ENCODE measurements at regions not wholly inside any gene's neighbourhood (a gene's known extent, or its start where the extent isn't known, plus 50 kb on each side); places are given as distances from the start of the nearest gene placed in this dataset.

- intact Hi-C loops (cut with DNase I, micrococcal nuclease): no loop called here
- ATAC-seq: no peak
- POLR2A ChIA-PET: interaction anchor here (0.6 to 0.7 kb wide), 2 partner anchors 38 to 1902 kb away, joined by 3 to 8 read pairs; no protein-coding TSS in a partner anchor
- Mint-ChIP-seq H3K9me3 (ENCODE audit: low read depth) (no peaks in the 10 kb centered on the region), H3K4me3 (no peak overlapping the region), H3K4me1 (no peaks in the 10 kb centered on the region), H3K36me3 (ENCODE audit: low read depth) (no peaks in the 10 kb centered on the region), H3K27ac (no peak overlapping the region), H3K27me3 (peaks cover 11% of the 10 kb centered on the region)
- no peak for DNase-seq
- CTCF ChIA-PET: no interaction called here
These were observed 235.8 kb upstream of the RFC3 start for GRCh38 chr13:33582121-33582520.

- Mint-ChIP-seq H3K27ac (no peak overlapping the region), H3K4me1 (no peaks in the 10 kb centered on the region), H3K36me3 (ENCODE audit: low read depth) (no peaks in the 10 kb centered on the region), H3K4me3 (no peak overlapping the region), H3K27me3 (peaks cover 5% of the 10 kb centered on the region), H3K9me3 (ENCODE audit: low read depth) (no peaks in the 10 kb centered on the region)
- ChIA-PET CTCF (no interaction called here), POLR2A (no interaction called here)
- ATAC-seq (no peak), DNase-seq (no peak)
- intact Hi-C loops (cut with DNase I, micrococcal nuclease): no loop called here
These were observed 234.6 kb upstream of the RFC3 start for GRCh38 chr13:33583398-33583797.

GRCh38 chr13:33590936-33591335, 227.0 kb upstream of the RFC3 start:
- ATAC-seq: no peak
- POLR2A ChIA-PET: no interaction called here
- CTCF ChIA-PET: no interaction called here
- intact Hi-C loops (cut with DNase I, micrococcal nuclease): no loop called here
- Mint-ChIP-seq H3K36me3 (ENCODE audit: low read depth) (no peaks in the 10 kb centered on the region), H3K4me3 (no peak overlapping the region), H3K4me1 (no peaks in the 10 kb centered on the region), H3K27me3 (no peaks in the 10 kb centered on the region), H3K27ac (no peak overlapping the region), H3K9me3 (ENCODE audit: low read depth) (no peaks in the 10 kb centered on the region)
- DNase-seq: no peak

- Mint-ChIP-seq H3K9me3 (ENCODE audit: low read depth) (peaks cover 3% of the 10 kb centered on the region), H3K4me3 (no peak overlapping the region), H3K4me1 (peaks cover 16% of the 10 kb centered on the region), H3K36me3 (ENCODE audit: low read depth) (peaks cover 4% of the 10 kb centered on the region), H3K27me3 (peaks cover 2% of the 10 kb centered on the region), H3K27ac (no peak overlapping the region)
- no peak for ATAC-seq
- no peak for DNase-seq
- intact Hi-C loops (cut with DNase I, micrococcal nuclease): no loop called here
- CTCF ChIA-PET: no interaction called here
- POLR2A ChIA-PET: no interaction called here
These were observed 211.3 kb upstream of the RFC3 start for GRCh38 chr13:33606692-33607091.

- Mint-ChIP-seq H3K4me1 (peaks cover 50% of the 10 kb centered on the region), H3K36me3 (ENCODE audit: low read depth) (peaks cover 4% of the 10 kb centered on the region), H3K27me3 (peaks cover 2% of the 10 kb centered on the region), H3K4me3 (peak overlapping the region; percentile 69), H3K27ac (peak overlapping the region; percentile 98), H3K9me3 (ENCODE audit: low read depth) (no peaks in the 10 kb centered on the region)
- ChIA-PET CTCF (interaction anchor here (0.6 to 1.3 kb wide), 5 partner anchors 19 to 427 kb away, joined by 3 to 5 read pairs (median 3); no protein-coding TSS in a partner anchor), POLR2A (interaction anchor here (0.5 to 1.6 kb wide), 2 partner anchors 69 to 125 kb away, joined by 6 read pairs; no protein-coding TSS in a partner anchor)
- intact Hi-C loops (cut with DNase I, micrococcal nuclease): loop anchor here (1.0 to 5.0 kb wide), 4 partner anchors 113 to 1024 kb away; partner anchors contain the start of genes PDS5B (in 1 of the 2) and RFC3 (in 1 of the 2)
- DNase-seq (peak; percentile 77), ATAC-seq (peak; percentile 54)
These were observed 207.4 kb upstream of the RFC3 start for GRCh38 chr13:33610438-33611120.

- intact Hi-C loops (cut with DNase I, micrococcal nuclease): loop anchor here (2.0 to 5.0 kb wide), 3 partner anchors 206 to 1024 kb away; partner anchors contain the start of genes PDS5B (in 1 of the 2) and RFC3 (in 1 of the 2)
- ChIA-PET CTCF (interaction anchor here (0.6 to 1.3 kb wide), 4 partner anchors 18 to 427 kb away, joined by 3 to 5 read pairs (median 3); no protein-coding TSS in a partner anchor), POLR2A (interaction anchor here (0.5 to 1.6 kb wide), 2 partner anchors 68 to 124 kb away, joined by 6 read pairs; no protein-coding TSS in a partner anchor)
- Mint-ChIP-seq H3K9me3 (ENCODE audit: low read depth) (no peaks in the 10 kb centered on the region), H3K27me3 (peaks cover 2% of the 10 kb centered on the region), H3K4me3 (peak overlapping the region; percentile 69), H3K27ac (peak overlapping the region; percentile 98), H3K36me3 (ENCODE audit: low read depth) (peaks cover 4% of the 10 kb centered on the region), H3K4me1 (peaks cover 50% of the 10 kb centered on the region)
- no peak for ATAC-seq
- no peak for DNase-seq
These were observed 206.7 kb upstream of the RFC3 start for GRCh38 chr13:33611121-33611805.

GRCh38 chr13:33612641-33613638, 205.0 kb upstream of the RFC3 start:
- ChIA-PET POLR2A (interaction anchor here (1.0 to 2.1 kb wide), 2 partner anchors 66 to 70 kb away, joined by 3 to 7 read pairs; no protein-coding TSS in a partner anchor), CTCF (interaction anchor here (0.6 to 1.6 kb wide), 6 partner anchors 11 to 112 kb away, joined by 3 to 4 read pairs (median 3); no protein-coding TSS in a partner anchor)
- peak; percentile 79 for ATAC-seq
- Mint-ChIP-seq H3K9me3 (ENCODE audit: low read depth) (no peaks in the 10 kb centered on the region), H3K27ac (peak overlapping the region; percentile 98), H3K4me3 (peak overlapping the region; percentile 18), H3K36me3 (ENCODE audit: low read depth) (peaks cover 4% of the 10 kb centered on the region), H3K27me3 (peaks cover 2% of the 10 kb centered on the region), H3K4me1 (peaks cover 53% of the 10 kb centered on the region)
- DNase-seq: peak; percentile 61
- intact Hi-C loops (cut with DNase I, micrococcal nuclease): loop anchor here (1.0 to 5.0 kb wide), 11 partner anchors 26 to 466 kb away; partner anchors contain the start of gene RFC3 (in 2 of the 2)

- ATAC-seq (no peak), DNase-seq (no peak)
- Mint-ChIP-seq H3K36me3 (ENCODE audit: low read depth) (no peaks in the 10 kb centered on the region), H3K4me3 (no peak overlapping the region), H3K27me3 (peaks cover 4% of the 10 kb centered on the region), H3K4me1 (peaks cover 50% of the 10 kb centered on the region), H3K9me3 (ENCODE audit: low read depth) (no peaks in the 10 kb centered on the region), H3K27ac (no peak overlapping the region)
- intact Hi-C loops (cut with DNase I, micrococcal nuclease): no loop called here
- POLR2A ChIA-PET: interaction anchor here (0.6 kb wide), 1 partner anchor 85 kb away, joined by 3 read pairs; no protein-coding TSS in a partner anchor
- CTCF ChIA-PET: interaction anchor here (1.1 kb wide), 1 partner anchor 14 kb away, joined by 3 read pairs; no protein-coding TSS in a partner anchor
These were observed 202.5 kb upstream of the RFC3 start for GRCh38 chr13:33615436-33615835.

- DNase-seq: no peak
- Mint-ChIP-seq H3K36me3 (ENCODE audit: low read depth) (no peaks in the 10 kb centered on the region), H3K27ac (no peak overlapping the region), H3K9me3 (ENCODE audit: low read depth) (no peaks in the 10 kb centered on the region), H3K4me3 (no peak overlapping the region), H3K27me3 (peaks cover 4% of the 10 kb centered on the region), H3K4me1 (peaks cover 43% of the 10 kb centered on the region)
- POLR2A ChIA-PET: no interaction called here
- CTCF ChIA-PET: interaction anchor here (1.1 kb wide), 1 partner anchor 13 kb away, joined by 3 read pairs; no protein-coding TSS in a partner anchor
- no peak for ATAC-seq
- intact Hi-C loops (cut with DNase I, micrococcal nuclease): no loop called here
These were observed 201.8 kb upstream of the RFC3 start for GRCh38 chr13:33616130-33616529.

- intact Hi-C loops (cut with DNase I, micrococcal nuclease): no loop called here
- POLR2A ChIA-PET: no interaction called here
- H3K4me1 Mint-ChIP-seq: peaks cover 33% of the 10 kb centered on the region
These were observed 200.9 kb upstream of the RFC3 start for GRCh38 chr13:33617055-33617454.

More at GRCh38 chr13:33617055-33617454, 200.9 kb upstream of the RFC3 start:
- ATAC-seq (no peak), DNase-seq (no peak)
- Mint-ChIP-seq H3K36me3 (ENCODE audit: low read depth) (no peaks in the 10 kb centered on the region), H3K4me3 (no peak overlapping the region), H3K9me3 (ENCODE audit: low read depth) (no peaks in the 10 kb centered on the region), H3K27me3 (peaks cover 4% of the 10 kb centered on the region), H3K27ac (no peak overlapping the region)
- CTCF ChIA-PET: no interaction called here
